GM18502 (cell line): ENCODE measurements at regions not wholly inside any gene's neighbourhood (a gene's known extent, or its start where the extent isn't known, plus 50 kb on each side); places are given as distances from the start of the nearest gene placed in this dataset.

Experiments
- ATAC-seq: cut with Tn5 transposase; IDR thresholded peaks from one replicate; pipeline ENCODE4 v1.9.1; 2021; ENCODE audit warnings: mild to moderate bottlenecking; ENCODE audit not compliant: unreplicated experiment, poor library complexity

DNA sequence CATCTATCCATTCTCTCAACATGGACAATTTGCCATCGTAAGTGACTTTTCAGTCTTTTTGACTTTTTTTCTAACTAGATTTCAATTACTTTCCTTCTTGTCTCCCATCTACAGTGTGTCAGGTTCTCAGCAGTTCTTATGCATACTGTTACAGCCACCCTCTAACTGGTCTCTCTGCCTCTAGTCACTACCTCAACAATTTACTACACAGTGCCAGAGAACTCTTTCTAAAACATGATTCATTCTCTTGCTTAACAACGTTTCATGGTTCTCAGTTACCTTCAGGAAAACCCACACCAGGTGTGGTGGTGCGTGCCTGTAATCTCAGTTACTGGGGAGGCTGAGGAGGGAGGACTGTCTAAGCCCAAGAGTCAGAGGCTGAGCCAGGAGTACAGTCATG is 95.4 kb downstream of the DIPK2A start:
- no peak for ATAC-seq

DNA sequence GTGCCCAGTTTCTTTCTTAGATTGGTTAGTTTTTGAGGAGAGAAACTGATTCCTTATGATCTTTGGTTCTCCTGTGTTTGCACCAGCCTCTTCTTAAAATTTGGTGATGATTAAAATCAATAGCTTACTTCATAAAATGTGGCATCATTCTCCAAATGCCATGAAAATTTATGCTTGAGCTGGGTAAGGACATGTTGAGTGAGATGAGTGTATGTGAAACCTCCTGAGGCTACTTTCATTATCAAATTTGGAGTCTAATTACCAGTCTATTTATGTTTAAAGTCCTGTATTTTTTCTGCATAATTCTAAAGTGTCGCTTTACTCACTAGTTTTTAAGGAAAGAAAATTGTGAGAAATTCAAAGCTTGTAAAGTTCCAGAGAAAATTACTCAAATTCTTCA is 102.1 kb downstream of the DIPK2A start:
- peak; percentile 46 for ATAC-seq

DNA sequence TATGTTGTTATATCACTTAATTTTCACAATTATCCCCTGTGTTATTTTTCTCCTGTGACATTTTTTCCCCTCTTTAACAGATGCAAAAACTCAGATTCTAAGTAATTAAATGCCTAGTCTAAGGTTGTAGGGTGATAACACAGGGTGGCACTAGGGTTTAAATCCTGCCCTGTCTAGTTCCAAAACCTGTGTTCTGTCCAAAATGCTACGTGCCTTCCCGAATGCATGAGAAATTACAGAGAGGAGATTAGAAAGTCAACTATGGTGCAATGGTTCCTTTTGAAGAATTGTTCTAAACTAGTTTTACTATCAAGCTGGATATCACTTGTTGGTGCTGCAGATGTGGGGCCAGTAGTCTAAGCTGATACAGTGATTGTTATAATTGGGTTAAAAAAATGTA is 108.0 kb downstream of the DIPK2A start:
- ATAC-seq: no peak

DNA sequence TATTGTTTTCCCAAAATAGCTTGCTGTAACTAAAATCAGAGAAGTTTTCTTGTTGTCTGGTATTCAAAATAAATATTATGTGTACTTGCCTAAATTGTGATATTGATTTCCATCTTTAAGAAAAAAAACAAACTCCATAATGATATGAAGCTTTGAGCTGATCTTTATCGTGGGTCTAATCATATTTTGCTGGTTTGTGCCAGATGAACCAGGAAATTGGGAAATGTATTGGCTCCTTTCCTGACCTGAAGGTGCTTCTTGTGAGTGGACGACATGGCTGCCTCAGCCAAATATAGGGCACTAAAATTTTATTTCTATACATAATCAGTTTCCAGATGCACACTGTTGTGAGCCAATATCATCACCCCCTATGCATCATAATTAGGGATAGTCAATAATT is 113.3 kb downstream of the DIPK2A start:
- no peak for ATAC-seq

DNA sequence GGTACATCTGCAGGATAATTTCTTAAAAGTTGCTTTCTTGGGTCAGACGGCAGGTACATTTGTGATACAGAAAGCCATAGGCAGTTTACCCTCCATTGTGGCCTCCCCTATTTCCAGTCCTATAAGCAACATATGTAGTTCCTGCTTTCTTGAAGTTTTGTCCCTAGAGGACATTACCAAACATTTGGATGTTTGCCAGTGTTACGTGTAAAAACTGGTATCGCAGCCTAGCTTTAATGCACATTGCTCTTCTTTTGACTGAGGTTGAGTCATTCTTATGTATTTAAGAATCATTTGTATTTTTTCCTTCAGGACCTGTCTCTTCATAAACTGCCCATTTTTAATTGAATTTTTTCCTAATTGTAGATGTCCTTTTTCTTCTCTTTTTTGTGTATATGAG is 114.3 kb downstream of the DIPK2A start:
- no peak for ATAC-seq

DNA sequence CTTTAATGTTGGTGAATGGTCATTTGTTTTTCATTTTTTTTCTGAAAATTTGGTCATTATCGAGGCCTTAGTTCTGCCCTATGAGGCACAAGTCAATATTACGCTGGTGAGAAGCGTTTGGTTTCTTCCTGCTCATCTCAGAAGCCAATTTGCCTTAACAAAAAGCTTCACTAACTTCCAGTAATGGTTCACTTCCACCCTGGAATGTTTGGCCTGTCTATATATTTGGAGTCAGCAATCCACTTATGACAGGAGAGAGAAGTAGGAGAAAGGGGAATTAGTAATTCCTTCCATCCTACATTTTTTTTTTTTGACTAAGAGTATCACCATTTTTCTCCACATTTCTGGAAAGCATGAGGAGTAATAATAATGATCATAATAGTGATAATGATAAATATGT is 124.4 kb downstream of the DIPK2A start:
- no peak for ATAC-seq

DNA sequence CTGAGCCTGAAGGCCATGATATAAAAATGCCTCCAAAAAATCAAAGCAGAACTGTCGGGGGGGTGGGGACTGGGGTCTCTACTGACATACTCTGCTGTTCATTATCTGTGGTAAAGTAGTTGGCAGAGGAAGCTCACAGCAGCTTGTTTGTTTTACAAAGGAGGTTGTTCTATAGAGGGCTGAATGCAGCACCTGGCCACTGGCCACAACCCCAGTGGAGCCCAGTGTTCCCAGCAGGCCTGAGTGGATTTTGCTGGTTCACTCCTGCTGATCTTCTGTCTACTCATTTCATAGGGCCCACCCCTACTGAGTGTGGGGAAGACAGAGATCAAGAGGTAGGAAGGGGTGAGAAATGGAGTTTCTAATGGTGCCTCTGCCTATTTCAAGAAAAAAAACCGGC is 125.5 kb downstream of the DIPK2A start:
- ATAC-seq: no peak

DNA sequence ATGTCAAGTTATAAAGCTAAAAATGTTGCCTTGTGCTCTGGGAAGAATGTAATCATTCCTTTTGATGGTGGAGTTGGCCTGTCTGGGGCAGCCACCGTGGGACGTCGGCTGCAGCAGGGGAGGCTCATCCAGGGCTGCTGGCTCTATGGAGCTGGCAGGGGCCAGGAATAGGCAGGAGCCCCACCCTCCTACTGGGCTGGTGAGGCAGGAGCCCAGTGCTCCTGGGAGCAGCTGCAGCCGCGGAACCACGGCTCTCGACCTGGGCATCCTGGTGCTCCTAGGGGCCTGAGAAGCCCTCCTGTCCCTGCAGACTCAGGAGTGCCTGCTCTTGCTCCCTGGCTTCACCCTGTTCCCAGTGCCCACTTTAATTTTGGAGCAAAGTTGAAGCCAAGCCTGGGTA is 127.1 kb downstream of the DIPK2A start:
- ATAC-seq: no peak

DNA sequence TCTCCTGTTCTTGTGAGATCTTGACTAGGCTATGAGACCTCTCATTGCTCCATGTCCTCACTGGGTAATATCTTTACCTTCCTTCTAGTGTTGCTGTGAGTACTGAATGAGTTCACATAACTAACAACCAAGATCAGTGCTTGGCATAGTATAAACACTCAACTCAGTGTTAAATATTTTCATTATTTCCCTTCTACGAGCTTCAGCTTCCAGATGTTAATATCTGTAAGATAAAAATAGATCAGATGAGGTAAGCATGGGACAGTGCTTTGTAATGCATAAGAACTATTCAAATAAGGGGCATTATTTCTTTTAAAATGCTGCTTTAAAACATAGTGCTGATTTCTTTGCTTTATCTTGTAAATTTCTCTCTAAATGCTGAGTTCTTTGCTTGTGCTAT is 130.8 kb downstream of the DIPK2A start:
- no peak for ATAC-seq

DNA sequence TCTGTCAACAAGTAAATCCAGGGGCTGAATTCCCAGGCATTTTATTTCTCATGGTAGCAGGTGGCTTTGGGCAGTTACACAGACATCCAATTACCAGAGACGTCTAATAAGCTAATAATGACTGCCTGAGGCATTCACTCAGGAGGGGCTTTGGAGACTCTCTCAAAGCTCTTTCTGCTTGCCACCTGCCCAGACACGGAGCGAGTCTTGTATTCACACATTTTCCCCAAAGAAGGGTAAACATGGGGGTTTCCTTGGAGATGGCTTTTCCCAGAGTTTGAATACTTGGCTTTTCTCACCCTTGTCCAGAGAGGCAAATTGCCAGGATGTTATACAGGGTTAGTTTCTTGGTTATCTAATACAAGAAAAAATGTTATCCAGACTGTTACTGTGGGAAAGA is 132.6 kb downstream of the DIPK2A start:
- no peak for ATAC-seq

DNA sequence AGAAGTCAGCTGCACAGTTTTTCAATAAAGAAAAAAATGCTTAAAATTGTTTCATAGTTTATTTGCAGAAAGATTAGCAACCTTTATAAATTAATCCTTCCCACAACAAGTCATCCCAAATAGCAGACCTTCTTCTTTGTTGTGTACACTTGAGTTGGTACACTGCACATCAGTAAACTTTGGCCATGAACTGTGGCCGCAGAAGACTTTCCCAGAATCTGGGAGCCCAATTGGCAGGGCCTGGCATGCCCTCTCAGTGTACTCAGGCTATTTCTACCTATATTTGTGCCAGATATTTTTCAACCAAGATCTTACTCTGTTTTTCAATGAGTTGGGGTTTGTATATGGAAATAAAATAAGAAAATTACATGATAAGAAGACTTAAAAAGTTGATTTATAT is 133.1 kb downstream of the DIPK2A start:
- ATAC-seq: no peak

DNA sequence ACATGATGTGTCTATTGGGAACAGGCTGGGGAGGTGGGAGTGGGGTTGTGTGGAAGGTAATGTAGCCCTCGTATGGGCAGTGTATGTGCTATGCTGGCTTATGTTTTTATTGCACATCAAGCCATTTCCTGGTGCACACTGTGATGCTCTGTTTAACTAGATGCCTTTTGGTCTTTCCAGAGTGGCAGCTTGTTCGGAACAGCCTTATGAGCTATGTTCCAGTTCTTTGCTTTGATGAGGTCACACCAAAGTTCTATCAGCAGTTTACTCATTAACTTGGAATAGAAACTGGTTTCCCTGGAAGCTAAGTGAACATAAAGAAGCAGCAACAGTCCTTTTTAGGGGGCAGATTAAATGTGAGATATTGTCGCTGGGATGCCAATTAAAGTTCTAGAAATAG is 133.9 kb downstream of the DIPK2A start:
- no peak for ATAC-seq

DNA sequence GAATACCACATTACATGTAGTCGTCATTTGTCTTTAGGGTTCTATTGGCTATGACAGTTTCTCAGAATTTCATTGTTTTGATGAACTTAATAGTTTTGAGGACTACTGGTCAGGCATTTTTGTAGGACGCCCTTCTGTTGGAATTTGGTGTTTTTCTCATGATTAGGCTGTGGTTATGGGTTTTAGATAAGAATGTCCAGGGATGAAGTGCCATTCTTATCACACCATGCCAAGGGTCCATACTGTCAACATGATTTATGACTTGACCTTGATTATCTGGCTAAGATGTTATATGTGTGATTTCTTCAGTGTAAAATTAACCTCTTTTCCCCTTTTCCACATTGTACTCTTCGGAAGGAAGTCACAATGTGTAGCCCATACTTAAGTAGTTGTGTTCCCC is 135.3 kb downstream of the DIPK2A start:
- ATAC-seq: no peak

DNA sequence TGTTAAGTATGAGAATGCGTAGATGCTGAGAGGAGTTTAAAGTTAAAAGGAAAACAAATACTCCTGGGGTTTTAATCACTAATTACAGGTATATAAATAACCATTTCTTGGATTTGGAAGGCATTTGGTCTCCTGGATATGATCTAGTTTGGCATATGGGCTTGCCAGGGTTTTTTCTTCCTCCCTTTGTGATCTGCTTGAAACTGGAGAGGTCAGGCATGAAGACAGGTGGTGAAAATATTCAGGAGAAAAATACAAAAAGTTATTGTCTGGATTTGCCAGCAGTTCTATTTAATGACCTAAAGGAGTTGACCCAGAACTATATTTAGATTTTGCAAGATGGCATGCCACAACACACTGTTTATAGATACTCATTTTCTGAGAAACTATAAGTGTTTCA is 136.3 kb downstream of the DIPK2A start:
- ATAC-seq: no peak

DNA sequence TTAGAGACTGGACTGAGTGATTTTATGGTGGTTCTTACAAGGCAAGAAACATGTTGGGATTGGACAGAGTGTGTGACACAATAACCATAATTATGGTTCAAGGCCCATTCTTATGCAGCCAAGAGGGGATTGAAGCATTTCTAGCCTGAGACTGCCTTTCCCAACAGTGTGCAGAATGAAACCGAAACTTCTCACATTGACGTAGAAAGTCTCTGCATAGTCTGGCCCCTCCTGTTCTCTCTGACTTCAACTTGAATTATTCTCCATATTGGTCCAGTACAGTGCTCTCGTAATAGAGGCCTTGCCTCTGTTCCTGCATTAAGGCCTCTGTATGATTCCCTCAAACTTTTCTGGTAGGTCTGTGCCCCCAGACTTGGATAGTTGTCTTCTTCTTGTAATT is 138.3 kb downstream of the DIPK2A start:
- ATAC-seq: peak; percentile 95

DNA sequence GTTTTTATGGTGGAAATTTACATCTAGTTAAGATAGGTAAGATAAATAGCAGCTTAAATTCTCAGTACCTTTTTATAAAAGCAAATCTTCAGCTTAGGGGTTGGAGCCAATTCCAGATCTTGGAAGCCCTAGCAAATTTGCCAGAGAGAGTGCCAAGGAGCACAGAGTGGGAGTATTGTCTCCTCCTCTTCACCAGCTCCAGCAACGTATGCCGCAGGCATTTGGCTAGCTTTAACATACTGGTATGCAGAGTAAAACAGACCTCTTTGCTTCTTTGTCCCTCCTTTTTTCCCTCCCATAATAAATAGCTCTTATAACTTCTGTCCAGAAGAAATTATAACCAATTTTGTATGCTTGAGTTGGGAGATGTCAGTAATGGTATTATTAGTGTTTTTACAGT is 140.4 kb downstream of the DIPK2A start:
- ATAC-seq: no peak

DNA sequence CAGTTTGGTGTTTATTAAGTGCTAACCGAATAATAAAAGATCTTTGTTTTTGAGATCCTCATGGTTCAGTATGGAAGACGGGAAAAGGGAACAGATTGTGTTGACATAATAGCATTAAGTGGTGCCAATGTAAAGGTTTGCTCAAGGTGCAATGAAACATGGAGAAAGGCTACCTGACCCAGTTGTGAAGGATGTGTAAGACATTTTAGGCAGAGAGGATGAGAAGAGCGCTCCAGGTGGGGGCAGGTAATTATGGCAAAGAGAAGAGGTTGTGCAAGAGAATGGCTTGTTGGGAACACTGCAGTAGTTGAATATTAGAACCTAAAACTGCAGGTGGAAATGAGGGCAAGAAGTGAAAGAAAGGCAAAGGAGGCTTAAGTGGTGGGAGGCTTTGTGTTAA is 140.8 kb downstream of the DIPK2A start:
- ATAC-seq: no peak

DNA sequence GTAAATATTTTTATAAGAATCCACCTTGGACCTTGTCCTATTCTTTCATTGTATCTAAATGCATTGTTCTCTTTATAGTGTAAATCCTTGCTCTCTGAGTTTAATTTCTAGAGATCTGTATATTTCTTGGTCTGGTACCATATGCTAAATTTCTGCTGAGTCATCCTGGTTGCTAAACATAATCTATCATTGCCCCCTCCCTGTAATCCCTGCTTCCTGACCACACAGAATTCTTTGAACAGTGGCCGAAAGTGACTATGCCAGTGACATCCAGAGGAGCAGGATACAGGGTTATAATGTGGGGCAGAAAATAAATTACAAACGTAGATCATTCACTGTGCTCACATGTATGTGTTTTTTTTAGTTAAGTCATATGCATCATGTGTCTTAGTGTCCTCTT is 143.1 kb downstream of the DIPK2A start:
- ATAC-seq: no peak

DNA sequence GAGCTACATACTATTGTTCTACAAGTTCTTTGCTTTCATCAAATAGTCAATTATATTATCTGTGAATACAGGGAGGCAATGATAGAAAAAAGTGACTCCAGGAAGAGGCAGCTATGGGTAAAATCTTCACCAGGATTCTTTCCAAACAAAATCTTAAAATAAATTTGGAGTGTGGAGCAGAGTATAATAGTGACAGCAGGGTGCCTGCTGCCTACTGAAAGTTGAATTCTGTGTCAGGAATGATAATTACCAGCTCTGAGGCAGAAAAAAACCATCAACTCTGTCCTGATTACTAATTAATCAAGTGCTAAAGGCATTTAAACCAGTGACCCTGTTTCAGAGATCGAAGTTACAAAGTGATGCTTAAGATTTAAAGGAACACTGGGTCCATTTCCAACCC is 148.0 kb downstream of the DIPK2A start:
- ATAC-seq: no peak

DNA sequence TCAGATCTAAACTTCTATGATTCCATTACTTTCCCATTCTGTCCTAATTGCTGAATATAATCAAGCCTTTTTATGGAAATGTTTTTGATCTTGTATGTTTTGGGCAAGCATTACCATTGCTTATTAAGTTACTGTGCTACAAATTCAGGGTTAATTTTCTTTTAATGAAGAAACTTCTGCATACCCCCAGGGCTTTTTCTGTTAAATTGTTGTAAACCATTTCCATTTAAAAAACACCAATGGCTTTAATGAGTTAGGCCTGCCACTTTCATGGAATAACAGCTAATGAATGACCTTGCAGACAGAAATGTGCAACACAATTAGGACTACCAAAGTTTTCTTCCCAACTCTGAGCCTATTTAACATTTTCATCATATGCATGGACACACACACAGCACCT is 150.0 kb downstream of the DIPK2A start:
- no peak for ATAC-seq

DNA sequence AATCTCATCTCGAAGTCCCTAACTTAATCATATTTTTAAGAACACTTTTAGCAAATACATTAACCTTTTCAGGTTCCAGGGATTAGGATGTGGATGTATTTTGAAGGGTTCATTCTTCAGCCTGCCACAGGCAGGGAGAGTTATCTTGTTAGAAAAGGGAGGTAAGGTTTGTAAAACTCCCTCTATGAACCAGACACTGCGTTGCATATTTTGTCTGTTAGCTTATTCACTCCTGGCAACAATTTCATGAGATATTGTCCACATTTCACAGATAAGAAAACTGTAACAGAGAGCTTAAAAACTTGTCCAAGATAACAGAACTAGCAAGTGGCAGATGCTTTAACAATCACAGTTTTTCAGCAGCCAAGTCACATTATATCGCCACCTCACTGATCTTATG is 155.4 kb downstream of the DIPK2A start:
- no peak for ATAC-seq

DNA sequence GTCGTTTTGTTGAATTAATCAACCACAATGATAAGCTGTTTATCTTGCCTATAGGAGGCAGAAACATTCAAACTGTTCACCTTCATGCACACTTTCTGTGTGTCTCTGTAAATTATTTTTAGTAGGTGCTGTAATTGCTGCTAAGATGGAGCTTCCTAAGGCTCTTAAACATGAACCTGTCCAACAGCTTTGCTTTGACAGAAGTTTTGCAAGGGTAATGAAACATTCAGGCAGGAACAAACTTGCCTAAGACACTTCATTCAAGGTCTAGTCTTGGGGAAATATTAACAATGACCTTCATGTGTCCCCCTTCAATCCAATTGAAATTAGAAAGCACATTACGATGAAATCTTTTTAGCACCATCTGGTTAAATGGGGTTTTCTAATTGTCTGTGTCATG is 156.1 kb downstream of the DIPK2A start:
- ATAC-seq: no peak

DNA sequence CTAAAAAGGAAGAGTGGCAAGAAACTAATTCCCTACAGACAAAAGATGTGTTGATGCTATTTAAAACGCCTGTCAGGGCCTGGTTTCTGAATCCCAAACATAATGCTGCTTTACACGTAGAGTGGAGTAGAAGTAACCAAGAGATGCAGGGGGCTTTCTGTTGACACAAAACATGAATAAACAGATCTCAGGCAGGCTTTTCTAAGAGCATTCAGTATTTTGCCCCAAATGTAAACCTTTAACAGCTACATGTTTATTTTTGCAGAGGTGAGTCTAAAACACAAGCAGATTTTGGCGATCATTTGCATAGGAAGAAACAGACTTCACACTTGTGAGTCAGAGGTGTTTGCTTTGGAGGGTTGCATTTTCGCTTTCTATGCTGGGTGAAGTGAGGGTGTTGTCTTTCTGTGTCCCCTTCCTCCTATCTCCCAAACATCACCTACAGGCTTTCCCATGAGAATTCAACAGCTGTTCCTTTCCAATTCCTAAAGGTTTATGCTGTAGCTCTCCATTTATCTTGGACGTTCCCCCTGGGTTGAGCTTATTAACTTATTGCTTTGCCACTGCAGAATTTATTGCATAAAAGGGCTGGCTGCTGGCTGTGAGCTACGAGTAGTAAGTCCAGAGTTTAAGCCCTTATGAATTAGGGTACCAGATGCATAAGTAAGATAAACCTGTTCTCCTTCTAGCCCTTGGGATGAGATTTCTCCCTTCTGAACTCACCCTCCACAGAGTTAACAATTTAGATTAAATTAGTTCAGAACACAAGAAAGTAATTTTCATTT is 156.7 kb downstream of the DIPK2A start:
- peak; percentile 99 for ATAC-seq
